ENCODE measurements at regions not wholly inside any gene's neighbourhood (a gene's known extent, or its start where the extent isn't known, plus 50 kb on each side); places are given as distances from the start of the nearest gene placed in this dataset.
A peak's percentile ranks its signal among the peaks of the same experiment; 100 is the strongest.

- Mint-ChIP-seq H3K4me3 (no peak overlapping the region), H3K27ac (peak overlapping the region in 2 of 7 donors; percentile 2 to 21), H3K27me3 (ENCODE audit: low read depth in 3 of 3) (peaks cover 0 to 5% (median 4%) of the 10 kb centered on the region in 3 donors), H3K9me3 (peaks cover 0 to 2% (median 0%) of the 10 kb centered on the region in 7 donors), H3K4me1 (peaks cover 14% of the 10 kb centered on the region), H3K36me3 (no peaks in the 10 kb centered on the region)
- Histone ChIP-seq H3K36me3 (replicated peaks in 1 of 2; ENCODE audit: control insufficient read depth in 1 of 2, insufficient read depth in 2 of 2, low read length in 2 of 2) (no peaks in the 10 kb centered on the region), H3K9ac (ENCODE audit: insufficient read depth, low read length, poor library complexity, severe bottlenecking) (no peak overlapping the region), H3K4me2 (replicated peaks; ENCODE audit: extremely low read depth, low read length, poor library complexity, severe bottlenecking) (no peak overlapping the region), H3K27ac (ENCODE audit: low read depth in 1 of 2, low read length in 2 of 2) (no peak overlapping the region), H3K79me2 (ENCODE audit: insufficient read depth, low read length) (no peaks in the 10 kb centered on the region), H2AFZ (ENCODE audit: insufficient read depth, low read depth, low read length, poor library complexity, severe bottlenecking) (no peak overlapping the region), H4K20me1 (ENCODE audit: insufficient read depth, low read length) (no peaks in the 10 kb centered on the region), H3K4me1 (ENCODE audit: control insufficient read depth in 1 of 2, insufficient read depth in 2 of 2, low read length in 2 of 2) (peaks cover 8 to 9% of the 10 kb centered on the region in 2 donors), H3K27me3 (ENCODE audit: control insufficient read depth in 2 of 2, insufficient read depth in 2 of 2, low read length in 2 of 2) (no peaks in the 10 kb centered on the region), H3K9me3 (replicated peaks in 1 of 2; ENCODE audit: control insufficient read depth in 1 of 2, insufficient read depth in 1 of 2, low read length in 2 of 2) (no peaks in the 10 kb centered on the region), H3K4me3 (replicated peaks in 1 of 3; ENCODE audit: low read depth in 2 of 3, low read length in 3 of 3) (no peak overlapping the region)
- 96% methylated on average over 2 of the region's 2 CpGs for WGBS (ENCODE audit: insufficient coverage)
- TF ChIP-seq CTCF (IDR thresholded peaks at IDR 0.05): no peak
- DNase-seq: no peak
- intact Hi-C loops (cut with micrococcal nuclease): no loop called here
These were observed 61.1 kb upstream of the PPP2R5A start for GRCh38 chr1:212224102-212224501.

GRCh38 chr1:212225416-212225815 lies 59.8 kb upstream of the PPP2R5A start:
- Histone ChIP-seq H3K4me2 (replicated peaks; ENCODE audit: extremely low read depth, low read length, poor library complexity, severe bottlenecking) (no peak overlapping the region), H3K36me3 (replicated peaks in 1 of 2; ENCODE audit: control insufficient read depth in 1 of 2, insufficient read depth in 2 of 2, low read length in 2 of 2) (no peaks in the 10 kb centered on the region), H3K4me3 (replicated peaks in 1 of 3; ENCODE audit: low read depth in 2 of 3, low read length in 3 of 3) (no peak overlapping the region), H2AFZ (ENCODE audit: insufficient read depth, low read depth, low read length, poor library complexity, severe bottlenecking) (peak overlapping the region; percentile 64), H3K79me2 (ENCODE audit: insufficient read depth, low read length) (no peaks in the 10 kb centered on the region), H4K20me1 (ENCODE audit: insufficient read depth, low read length) (no peaks in the 10 kb centered on the region), H3K4me1 (ENCODE audit: control insufficient read depth in 1 of 2, insufficient read depth in 2 of 2, low read length in 2 of 2) (peaks cover 8 to 15% of the 10 kb centered on the region in 2 donors), H3K27me3 (ENCODE audit: control insufficient read depth in 2 of 2, insufficient read depth in 2 of 2, low read length in 2 of 2) (no peaks in the 10 kb centered on the region), H3K9ac (ENCODE audit: insufficient read depth, low read length, poor library complexity, severe bottlenecking) (no peak overlapping the region), H3K9me3 (replicated peaks in 1 of 2; ENCODE audit: control insufficient read depth in 1 of 2, insufficient read depth in 1 of 2, low read length in 2 of 2) (no peaks in the 10 kb centered on the region), H3K27ac (ENCODE audit: low read depth in 1 of 2, low read length in 2 of 2) (no peak overlapping the region)
- peaks cover 0 to 4% of the 10 kb centered on the region in 2 donors for H3K36me3 Mint-ChIP-seq
- H3K4me3 Mint-ChIP-seq: no peak overlapping the region
- H3K4me1 Mint-ChIP-seq: peaks cover 20% of the 10 kb centered on the region
- no peak for TF ChIP-seq CTCF (IDR thresholded peaks at IDR 0.05)
- H3K9me3 Mint-ChIP-seq: peaks cover 0 to 2% (median 0%) of the 10 kb centered on the region in 7 donors
- H3K27me3 Mint-ChIP-seq (ENCODE audit: low read depth in 3 of 3): peaks cover 0 to 7% (median 4%) of the 10 kb centered on the region in 3 donors
- DNase-seq: no peak
- H3K27ac Mint-ChIP-seq: peak overlapping the region in 1 of 7 donors; percentile 4
- intact Hi-C loops (cut with micrococcal nuclease): no loop called here
- no CpG with 5 or more reads among the region's 6 CpGs for WGBS (ENCODE audit: insufficient coverage)
